GM19397 (cell line): ENCODE measurements at regions not wholly inside any gene's neighbourhood (a gene's known extent, or its start where the extent isn't known, plus 50 kb on each side); places are given as distances from the start of the nearest gene placed in this dataset.
A peak's percentile ranks its signal among the peaks of the same experiment; 100 is the strongest.
"Not testable (repeated sequence)": the region's sequence is repeated elsewhere in the genome, so short reads cannot be mapped to it uniquely, and the experiment has no call there.

Source experiments
- ATAC-seq: cut with Tn5 transposase; IDR thresholded peaks from one replicate; pipeline ENCODE4 v1.9.1; 2021; ENCODE audit warnings: mild to moderate bottlenecking, moderate library complexity; ENCODE audit not compliant: unreplicated experiment

DNA sequence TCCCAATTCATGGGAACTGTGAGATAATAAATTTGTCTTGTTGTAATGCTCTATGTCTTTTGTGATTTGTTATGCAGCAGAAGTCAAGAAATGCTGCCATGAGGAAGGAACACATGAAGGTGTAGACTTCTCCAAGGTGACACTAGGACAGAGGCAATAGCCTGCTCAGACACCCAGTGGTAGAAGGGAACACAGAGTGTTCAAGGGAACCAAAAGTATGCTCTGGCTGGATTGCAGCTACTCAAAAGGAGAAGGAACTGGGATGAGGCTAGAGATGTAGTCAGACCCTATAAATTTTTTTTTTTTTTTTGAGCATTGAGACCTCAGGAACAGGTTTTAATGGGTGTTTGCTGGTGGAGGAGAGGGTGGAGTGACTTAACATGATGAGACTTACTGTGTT lies 232.5 kb downstream of the PARP8 start:
- ATAC-seq, result no peak

DNA sequence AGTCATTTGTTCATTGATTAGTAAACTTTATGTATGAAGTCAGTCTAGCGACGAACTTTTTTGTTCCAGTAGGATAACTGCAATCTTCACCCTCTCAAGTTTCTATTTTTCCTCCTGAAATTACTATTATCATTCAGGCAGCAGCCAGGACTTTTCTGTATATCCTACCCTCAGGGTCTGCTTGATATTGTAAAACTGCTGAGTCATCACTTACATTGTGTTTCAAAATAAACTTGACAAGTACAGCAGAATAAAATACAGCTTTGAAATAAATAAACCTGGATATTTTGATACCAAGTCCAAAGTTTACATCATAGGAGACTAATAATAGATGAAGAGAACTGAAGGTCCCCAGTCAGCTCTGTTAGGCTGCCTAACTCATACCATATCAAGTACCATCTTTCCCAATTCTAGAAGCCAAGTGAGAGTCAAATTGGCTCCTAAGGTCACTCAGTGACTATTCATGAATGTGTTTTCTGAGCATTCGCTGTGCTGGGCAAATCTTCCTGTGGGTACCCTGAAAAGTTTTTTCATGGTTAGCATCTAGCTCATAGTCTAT lies 234.6 kb downstream of the PARP8 start:
- ATAC-seq, result no peak

- ATAC-seq, result no peak
Measured at GRCh38 chr5:50903651-50904050, 237.2 kb downstream of the PARP8 start.

GRCh38 chr5:50905996-50906570 lies 239.6 kb downstream of the PARP8 start:
- no peak for ATAC-seq

GRCh38 chr5:50920160-50920559 lies 253.7 kb downstream of the PARP8 start:
- ATAC-seq, result not testable (repeated sequence)

DNA sequence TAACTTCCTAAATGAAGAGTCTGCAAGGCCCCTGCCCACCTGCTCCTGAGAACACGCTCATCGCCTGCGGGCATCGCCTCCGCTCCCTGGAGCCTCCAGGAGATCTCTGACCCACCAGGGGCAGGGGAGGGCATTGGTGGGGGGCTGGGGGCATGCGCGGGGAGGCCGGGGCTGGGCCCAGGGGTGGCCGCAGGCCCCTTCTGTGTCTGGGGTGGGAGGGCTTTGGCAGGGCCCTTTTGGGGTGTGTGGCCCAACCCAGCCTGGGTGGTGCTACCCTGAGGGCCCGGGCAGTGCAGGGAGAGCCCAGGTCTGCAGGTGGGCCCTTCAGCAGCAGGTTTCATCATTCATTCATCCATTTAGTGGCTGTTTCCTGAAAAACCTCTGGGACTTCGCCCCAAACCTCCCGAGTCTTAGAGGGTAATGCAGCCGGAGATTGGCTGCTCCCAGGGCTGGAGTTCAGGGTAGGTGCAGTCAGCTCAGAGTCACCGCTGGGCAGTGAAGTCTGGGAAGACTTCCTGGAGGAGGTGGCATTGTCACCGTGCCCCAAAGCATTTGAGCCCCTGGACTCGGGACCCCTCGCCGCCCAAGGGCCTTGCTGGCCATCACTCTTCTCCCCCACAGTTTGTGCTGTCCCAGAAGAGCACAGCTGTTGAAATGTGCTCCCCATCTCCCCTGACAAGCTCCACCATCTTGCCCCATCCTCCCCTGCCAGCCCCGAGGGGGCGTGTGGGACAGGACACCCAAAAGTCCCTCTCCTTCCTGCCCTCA lies 255.1 kb downstream of the PARP8 start:
- no peak for ATAC-seq

- not testable (repeated sequence) for ATAC-seq
Measured at GRCh38 chr5:50922134-50922941, 255.9 kb downstream of the PARP8 start.

DNA sequence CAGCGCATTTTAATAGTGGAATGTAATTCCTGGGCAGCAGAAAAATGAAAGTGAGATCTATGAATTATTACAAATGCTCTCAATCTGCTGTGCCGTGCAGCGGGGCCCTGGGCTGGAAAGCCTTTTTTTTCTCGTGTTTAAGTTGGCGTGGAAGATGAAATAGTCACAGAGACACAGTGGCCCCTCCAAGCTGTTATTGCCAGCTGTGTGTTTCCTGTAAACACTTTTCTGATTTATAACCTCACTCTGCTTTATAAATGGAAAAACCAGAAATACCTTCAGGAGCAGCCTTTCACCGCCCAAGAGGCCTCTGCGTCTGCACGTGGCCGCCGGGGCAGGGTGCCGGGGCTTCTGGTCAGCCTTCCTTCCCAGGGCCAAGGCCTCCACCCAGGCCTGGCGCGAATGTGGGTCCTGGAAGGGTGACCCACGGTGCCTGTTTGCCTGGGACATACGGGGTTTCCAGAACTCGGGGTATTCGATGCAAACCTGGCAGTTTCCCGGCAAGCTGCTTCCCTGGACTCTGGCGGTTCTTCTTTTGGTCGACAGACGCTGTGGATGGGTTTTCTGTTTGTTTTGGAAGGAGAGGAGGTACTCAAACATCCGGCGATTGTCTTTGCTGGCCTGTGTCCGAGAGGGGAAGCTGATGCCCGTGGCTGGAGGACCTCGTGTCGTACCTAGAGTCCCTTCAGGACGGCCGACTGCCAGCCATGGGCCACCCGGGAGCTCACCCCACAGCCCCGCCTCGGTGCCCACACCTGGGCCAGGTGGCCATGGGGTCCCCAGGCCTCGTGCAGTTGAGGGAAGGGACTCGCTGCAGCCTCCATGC lies 256.7 kb downstream of the PARP8 start:
- no peak for ATAC-seq

DNA sequence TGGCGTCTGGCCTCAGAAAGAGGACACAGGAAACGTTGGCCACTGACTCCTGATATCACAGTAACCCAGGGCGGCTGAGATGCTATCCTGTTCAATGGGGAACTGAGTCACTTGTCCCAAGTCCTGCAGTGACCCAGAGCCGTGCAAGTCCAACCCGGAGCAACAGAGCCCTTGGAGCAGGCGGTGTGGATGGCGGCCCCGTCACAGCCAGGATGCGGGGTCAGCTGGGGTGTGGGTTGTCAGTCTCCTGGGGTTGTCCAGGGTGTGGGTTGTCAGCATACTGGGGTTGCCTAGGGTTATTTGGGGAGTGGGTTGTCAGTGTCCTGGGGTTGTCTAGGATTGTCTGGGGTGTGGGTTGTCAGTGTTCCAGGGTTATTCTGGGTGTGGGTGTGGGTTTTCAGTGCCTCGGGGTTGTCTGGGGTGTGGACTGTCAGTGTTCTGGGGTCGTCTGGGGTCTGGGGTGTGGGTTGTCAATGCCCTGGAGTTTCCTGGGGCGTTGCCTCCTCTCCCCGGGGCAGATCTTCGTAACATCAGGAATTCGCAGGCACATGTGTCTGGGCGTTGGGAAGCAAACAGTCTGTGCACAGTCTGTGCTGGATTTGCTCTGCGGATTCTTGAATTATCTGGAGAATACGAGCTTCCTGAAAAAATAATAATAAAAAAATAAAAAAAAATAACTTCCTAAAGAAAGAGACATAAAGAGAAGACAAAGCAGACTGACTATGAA lies 257.5 kb downstream of the PARP8 start:
- ATAC-seq, result no peak

- no peak for ATAC-seq
Measured at GRCh38 chr5:50927953-50928352, 261.5 kb downstream of the PARP8 start.

- no peak for ATAC-seq
Measured at GRCh38 chr5:50929174-50929573, 262.7 kb downstream of the PARP8 start.

DNA sequence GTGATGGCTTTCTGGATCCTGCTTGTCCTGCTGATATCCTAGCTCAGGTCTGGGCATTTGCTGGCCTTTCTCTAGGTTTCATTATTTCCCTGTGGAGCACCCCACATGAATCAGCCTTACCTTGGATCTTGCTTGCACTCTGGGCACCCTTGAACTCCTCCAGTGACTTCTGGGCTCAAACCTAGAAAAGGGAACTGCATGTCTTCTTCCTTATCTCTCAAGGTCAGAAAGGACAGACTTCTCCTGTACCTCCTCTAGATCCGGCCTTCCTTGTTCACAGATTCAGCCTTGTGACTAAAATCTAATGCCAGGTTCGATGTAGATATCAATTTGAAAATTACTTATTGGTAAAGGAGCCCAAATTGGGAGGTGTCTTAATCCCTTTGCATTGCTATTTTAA lies 267.9 kb downstream of the PARP8 start:
- no peak for ATAC-seq

- ATAC-seq, result no peak
Measured at GRCh38 chr5:50945139-50945538, 278.7 kb downstream of the PARP8 start.

DNA sequence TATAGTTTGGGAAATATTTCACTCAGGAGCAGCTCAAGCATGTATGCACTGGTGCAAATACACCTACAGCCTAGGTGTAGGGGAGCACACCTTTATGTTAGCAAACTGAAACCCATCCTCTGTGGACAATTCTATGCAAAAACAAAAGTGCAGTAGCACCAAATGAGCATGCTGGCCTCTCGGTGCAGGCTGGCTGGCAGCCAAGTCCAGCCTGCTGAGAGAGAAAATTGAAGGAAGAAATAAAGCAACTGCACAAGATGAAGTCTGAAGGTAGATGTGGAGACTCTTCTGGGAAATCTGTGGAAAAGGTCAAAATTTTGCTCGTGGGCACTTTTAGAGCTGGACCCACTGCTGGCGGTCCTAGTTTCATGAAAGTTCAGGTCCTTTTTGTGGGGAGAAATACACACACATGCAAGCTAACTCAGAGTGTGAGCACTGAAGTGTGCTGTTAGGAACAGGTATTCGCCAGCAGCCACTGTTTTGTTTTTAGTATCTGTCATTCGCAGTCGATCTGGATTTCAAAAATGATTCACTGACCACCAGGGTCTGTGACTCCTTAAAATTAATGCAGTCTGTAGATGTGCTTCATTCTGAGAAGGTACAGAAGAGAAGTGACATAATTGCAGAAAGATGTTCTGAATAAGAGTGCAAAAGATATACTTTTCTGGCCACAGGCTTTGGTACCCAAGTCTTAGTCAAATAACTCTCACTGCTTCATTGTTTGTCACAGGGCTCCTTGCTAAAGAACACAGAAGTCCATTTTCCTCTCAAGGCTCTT lies 281.7 kb downstream of the PARP8 start:
- ATAC-seq, result no peak

DNA sequence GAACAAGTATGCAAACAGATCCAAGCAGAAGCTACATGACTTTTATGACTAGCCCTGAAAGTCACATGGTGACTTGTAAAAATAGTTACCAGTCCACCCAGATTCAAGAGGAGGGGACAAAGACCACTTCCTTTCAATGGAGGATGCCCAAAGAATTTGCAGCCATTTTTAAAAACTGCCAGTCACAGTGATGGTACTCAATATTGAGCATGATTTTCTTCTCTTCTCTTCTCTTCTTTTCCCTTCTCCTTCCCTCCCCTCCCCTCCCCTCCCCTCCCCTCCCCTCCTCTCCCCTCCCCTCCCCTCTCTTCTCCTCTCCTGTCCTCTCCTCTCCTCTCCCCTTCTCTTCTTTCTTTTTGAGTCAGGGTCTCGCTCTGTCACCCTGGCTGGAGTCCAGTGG lies 286.9 kb downstream of the PARP8 start:
- ATAC-seq, result no peak

DNA sequence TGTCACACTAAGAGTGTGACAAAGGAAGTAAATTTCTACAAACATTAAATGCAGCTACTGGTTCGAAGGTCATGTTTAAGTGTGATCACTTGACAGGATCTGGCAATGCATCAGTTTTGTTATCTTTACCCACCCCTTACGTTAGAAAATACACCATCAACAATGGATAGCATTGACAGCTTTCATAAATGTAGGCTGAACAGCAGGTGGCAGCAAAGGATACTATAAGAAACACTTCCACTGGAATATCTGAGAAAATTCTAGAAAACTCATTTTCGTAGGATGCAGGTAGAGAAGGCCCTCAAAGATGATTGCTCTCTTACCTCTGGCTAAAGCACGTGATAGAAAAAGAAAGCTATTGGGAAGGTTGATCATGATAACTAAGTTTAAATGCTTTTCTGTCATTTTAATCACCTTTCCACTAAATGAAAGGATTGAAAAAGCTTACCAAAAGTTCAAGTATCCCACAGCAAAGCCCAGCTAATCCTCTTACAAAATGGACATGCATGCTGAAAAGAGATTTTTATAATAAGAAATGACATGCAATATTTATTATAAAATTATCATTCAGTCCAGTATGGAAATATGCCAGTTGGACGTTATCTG lies 292.5 kb downstream of the PARP8 start:
- ATAC-seq, result no peak

GRCh38 chr5:50962934-50963872 lies 296.8 kb downstream of the PARP8 start:
- ATAC-seq, result peak; percentile 72
